MCF 10A (cell line): ENCODE measurements at regions not wholly inside any gene's neighbourhood (a gene's known extent, or its start where the extent isn't known, plus 50 kb on each side); places are given as distances from the start of the nearest gene placed in this dataset.
A peak's percentile ranks its signal among the peaks of the same experiment; 100 is the strongest.

ENCODE experiments used
- BruUV-seq: library from RNA; stranded (reverse); fragments of 400-500 nt; replicated peaks from 2 replicates; lab custom pipeline; 2021; lab: Mats Ljungman, UMichigan
- CTCF ChIA-PET: fragments of 300-600 bp; sonication (Branson Sonifier 250); formaldehyde crosslinking; extraction: SDS; loops from one replicate; lab custom pipeline; 2021; ENCODE audit warnings: antibody characterized with exemption, inconsistent platforms; lab: Yijun Ruan, JAX
- POLR2A ChIA-PET: fragments of 300-600, 350-650 bp; sonication (Branson Sonifier 250); formaldehyde crosslinking; extraction: SDS; loops from one replicate; lab custom pipeline; 2020; ENCODE audit warnings: antibody characterized with exemption, inconsistent platforms; lab: Yijun Ruan, JAX
- DNase-seq: peaks from one replicate; pipeline ENCODE4 v3.0.0-alpha.2; 2018; ENCODE audit not compliant: unreplicated experiment
- H3K27ac Mint-ChIP-seq: one replicate; pipeline ENCODE4 v1.8.0; 2022; ENCODE audit warnings: mild to moderate bottlenecking, low read depth, mixed read lengths; ENCODE audit not compliant: unreplicated experiment
- H3K27me3 Mint-ChIP-seq: one replicate; pipeline ENCODE4 v1.8.0; 2022; ENCODE audit warnings: mixed read lengths; ENCODE audit not compliant: insufficient read depth, unreplicated experiment
- H3K36me3 Mint-ChIP-seq: one replicate; pipeline ENCODE4 v1.8.0; 2022; ENCODE audit warnings: mild to moderate bottlenecking, moderate library complexity, mixed read lengths; ENCODE audit not compliant: insufficient read depth, unreplicated experiment
- H3K4me1 Mint-ChIP-seq: one replicate; pipeline ENCODE4 v1.8.0; 2022; ENCODE audit warnings: mixed read lengths; ENCODE audit not compliant: insufficient read depth, unreplicated experiment
- H3K4me3 Mint-ChIP-seq: one replicate; pipeline ENCODE4 v1.8.0; 2022; ENCODE audit warnings: mild to moderate bottlenecking, moderate library complexity, mixed read lengths; ENCODE audit not compliant: unreplicated experiment
- H3K9me3 Mint-ChIP-seq: one replicate; pipeline ENCODE4 v1.8.0; 2022; ENCODE audit warnings: mixed read lengths; ENCODE audit not compliant: unreplicated experiment
- CTCF ChIP-seq: fragments of 200-600 bp; IDR thresholded peaks from one replicate; pipeline ENCODE4 v1.8.0; 2022; ENCODE audit warnings: antibody characterized with exemption, mild to moderate bottlenecking; ENCODE audit not compliant: unreplicated experiment
- intact Hi-C: fragments of 100-400 bp; cut with micrococcal nuclease; formaldehyde crosslinking; loops from 2 replicates; pipeline ENCODE4 v1.14.1; 2022

- POLR2A ChIA-PET = no interaction called here
- H3K9me3 Mint-ChIP-seq = no peaks in the 10 kb centered on the region
- H3K27me3 Mint-ChIP-seq = no peaks in the 10 kb centered on the region
- BruUV-seq = no TSS peak
- no peak overlapping the region for H3K27ac Mint-ChIP-seq
- TF ChIP-seq CTCF = no peak
- peak; percentile 20 for DNase-seq
- H3K36me3 Mint-ChIP-seq = no peaks in the 10 kb centered on the region
- CTCF ChIA-PET = no interaction called here
- H3K4me1 Mint-ChIP-seq = no peaks in the 10 kb centered on the region
- no peak overlapping the region for H3K4me3 Mint-ChIP-seq
- intact Hi-C loops = no loop called here
These were observed 172.5 kb downstream of the MTHFS start for GRCh38 chr15:79724312-79724711.

- intact Hi-C loops = no loop called here
- H3K9me3 Mint-ChIP-seq = no peaks in the 10 kb centered on the region
- H3K27ac Mint-ChIP-seq = no peak overlapping the region
- no peaks in the 10 kb centered on the region for H3K36me3 Mint-ChIP-seq
- no TSS peak for BruUV-seq
- no peak for DNase-seq
- H3K4me1 Mint-ChIP-seq = no peaks in the 10 kb centered on the region
- H3K4me3 Mint-ChIP-seq = no peak overlapping the region
- ChIA-PET POLR2A (no interaction called here), CTCF (interaction anchor here (1.2 kb wide), 1 partner anchor 11 kb away, joined by 3 read pairs; no protein-coding TSS in a partner anchor)
- TF ChIP-seq CTCF = no peak
- H3K27me3 Mint-ChIP-seq = no peaks in the 10 kb centered on the region
These were observed 172.0 kb downstream of the MTHFS start for GRCh38 chr15:79724804-79725203.

- intact Hi-C loops = no loop called here
- no peak overlapping the region for H3K4me3 Mint-ChIP-seq
- POLR2A ChIA-PET = no interaction called here
These were observed 167.9 kb downstream of the MTHFS start for GRCh38 chr15:79728867-79729266.

DNA sequence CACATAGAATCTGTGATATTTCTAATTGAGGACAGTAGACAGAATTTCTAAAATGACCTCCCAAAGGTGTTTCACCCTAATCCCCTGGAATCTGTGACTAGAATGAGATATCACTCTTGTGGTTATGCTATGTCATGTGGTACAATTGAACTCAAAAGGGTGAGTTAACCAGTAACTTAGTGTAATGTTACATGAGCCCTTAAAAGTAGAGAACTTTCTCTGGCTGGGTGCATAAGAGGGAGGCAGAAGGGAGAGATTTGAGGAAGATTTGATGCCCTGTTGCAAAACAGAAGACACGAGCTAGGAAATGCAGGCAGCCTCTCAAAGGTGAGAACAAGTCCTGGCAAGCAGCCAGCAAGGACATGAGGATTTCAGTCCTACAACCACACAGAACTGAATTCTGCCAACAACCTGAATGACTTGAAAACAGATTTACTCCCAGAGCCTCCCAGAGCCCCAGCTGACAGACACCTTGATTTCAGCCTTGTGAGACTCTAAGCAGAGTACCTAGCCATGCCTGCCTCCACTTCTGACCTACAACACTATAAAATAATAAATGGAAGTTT lies 160.3 kb downstream of the MTHFS start:
- intact Hi-C loops = no loop called here
- Mint-ChIP-seq H3K36me3 (no peaks in the 10 kb centered on the region), H3K9me3 (peaks cover 20% of the 10 kb centered on the region), H3K27me3 (peaks cover 6% of the 10 kb centered on the region), H3K4me3 (no peak overlapping the region), H3K27ac (no peak overlapping the region), H3K4me1 (no peaks in the 10 kb centered on the region)
- ChIA-PET POLR2A (interaction anchor here (0.6 kb wide), 1 partner anchor 131 kb away, joined by 5 read pairs; no protein-coding TSS in a partner anchor), CTCF (no interaction called here)
- no peak for TF ChIP-seq CTCF
- BruUV-seq = no TSS peak
- DNase-seq = peak; percentile 44

More at GRCh38 chr15:79728867-79729266, 167.9 kb downstream of the MTHFS start:
- Mint-ChIP-seq H3K9me3 (no peaks in the 10 kb centered on the region), H3K4me1 (no peaks in the 10 kb centered on the region), H3K36me3 (no peaks in the 10 kb centered on the region), H3K27ac (no peak overlapping the region), H3K27me3 (peaks cover 13% of the 10 kb centered on the region)
- BruUV-seq = no TSS peak
- no peak for DNase-seq
- TF ChIP-seq CTCF = no peak
- CTCF ChIA-PET = no interaction called here
